Endothelial cell of umbilical vein (primary cell): ENCODE measurements at regions not wholly inside any gene's neighbourhood (a gene's known extent, or its start where the extent isn't known, plus 50 kb on each side); places are given as distances from the start of the nearest gene placed in this dataset.

Experiments
- BruUV-seq: library from RNA; stranded (reverse); fragments of 400-500 nt; replicated peaks from 2 replicates; lab custom pipeline; 2021; lab: Mats Ljungman, UMichigan
- CTCF ChIA-PET: fragments of 300-600, 350-600 bp; sonication (Branson Sonifier 250); formaldehyde crosslinking; loops from one replicate; lab custom pipeline; 2021; ENCODE audit warnings: antibody characterized with exemption, inconsistent platforms; lab: Charles Lee
- POLR2A ChIA-PET: fragments of 300-600, 350-600 bp; sonication (Branson Sonifier 250); formaldehyde crosslinking; loops from one replicate; lab custom pipeline; 2021; ENCODE audit warnings: antibody characterized with exemption, inconsistent platforms; lab: Charles Lee
- DNase-seq: peaks from one replicate; pipeline ENCODE4 v3.0.0-alpha.2; 2011; ENCODE audit warnings: low read depth, low spot score
- FAIRE-seq: peaks from 2 replicates; lab custom pipeline; 2011; peaks lifted over from hg19 to GRCh38; lab: Jason Lieb, UNC
- H2AFZ ChIP-seq: 2 replicates; pipeline ENCODE4 v1.6.0; 2012; ENCODE audit warnings: low read depth, low read length, control low read depth, inconsistent platforms
- H3K27ac ChIP-seq: 2 replicates; pipeline ENCODE4 v1.5.1; 2011; ENCODE audit warnings: low read depth, mild to moderate bottlenecking, control low read depth, low read length, moderate library complexity; ENCODE audit not compliant: insufficient read depth
- H3K27me3 ChIP-seq, 2 experiments: 2 replicates each; pipeline versions ENCODE4 v1.6.0 to v1.6.1; 2011; ENCODE audit warnings: low read length in 2 of 2, mixed read lengths in 1 of 2; ENCODE audit not compliant: control insufficient read depth in 2 of 2, insufficient read depth in 2 of 2
- H3K36me3 ChIP-seq, 2 experiments: 2 replicates in 1 of 2; 3 replicates in 1 of 2; pipeline ENCODE4 v1.5.1; 2011; ENCODE audit warnings: low read length in 2 of 2, mild to moderate bottlenecking in 1 of 2, moderate library complexity in 1 of 2; ENCODE audit not compliant: control insufficient read depth in 2 of 2, insufficient read depth in 2 of 2; ENCODE audit errors: extremely low read depth in 1 of 2
- H3K4me1 ChIP-seq: 3 replicates; pipeline ENCODE4 v1.5.1; 2011; ENCODE audit warnings: mild to moderate bottlenecking, low read length; ENCODE audit not compliant: control insufficient read depth, insufficient read depth; ENCODE audit errors: extremely low read depth
- H3K4me2 ChIP-seq: 2 replicates; pipeline ENCODE4 v1.6.1; 2011; ENCODE audit warnings: low read length, control low read depth, mixed read lengths; ENCODE audit not compliant: insufficient read depth
- H3K4me3 ChIP-seq, 3 experiments: fragments of 200-600 bp in 1 of 3; sonication (generic), shearing (Covaris generic) in 1 of 3; replicated peaks in 1 of 3; 2 replicates each; pipeline ENCODE4 v1.5.1; 2011 to 2016; ENCODE audit warnings: control low read depth in 3 of 3, low read length in 3 of 3, mild to moderate bottlenecking in 2 of 3, inconsistent platforms in 1 of 3, low read depth in 1 of 3, moderate library complexity in 1 of 3; ENCODE audit not compliant: insufficient read depth in 1 of 3
- H3K79me2 ChIP-seq: 2 replicates; pipeline ENCODE4 v1.6.0; 2012; ENCODE audit warnings: low read length, inconsistent platforms; ENCODE audit not compliant: control insufficient read depth, insufficient read depth
- H3K9ac ChIP-seq: replicated peaks from 2 replicates; pipeline ENCODE3; 2011; ENCODE audit warnings: low read length, control low read depth; ENCODE audit not compliant: insufficient read depth; ENCODE audit errors: extremely low read depth
- H3K9me1 ChIP-seq: replicated peaks from 3 replicates; pipeline ENCODE4 v1.6.0; 2011; ENCODE audit warnings: mild to moderate bottlenecking, low read length; ENCODE audit not compliant: control insufficient read depth, insufficient read depth; ENCODE audit errors: extremely low read depth
- H3K9me3 ChIP-seq: replicated peaks from 2 replicates; pipeline ENCODE4 v1.5.1; 2012; ENCODE audit warnings: low read length, inconsistent platforms; ENCODE audit not compliant: control insufficient read depth, insufficient read depth
- H4K20me1 ChIP-seq: replicated peaks from 2 replicates; pipeline ENCODE3; 2011; ENCODE audit warnings: mild to moderate bottlenecking, low read length; ENCODE audit not compliant: control insufficient read depth, insufficient read depth; ENCODE audit errors: extremely low read depth
- CTCF ChIP-seq, 2 donors: IDR thresholded peaks; 1 replicate in 1 of 2; 2 replicates in 1 of 2; pipeline ENCODE4 v1.5.1; 2011; ENCODE audit warnings: low read length in 2 of 2, mild to moderate bottlenecking in 2 of 2, moderate library complexity in 2 of 2, control low read depth in 1 of 2, inconsistent platforms in 1 of 2, low read depth in 1 of 2; ENCODE audit not compliant: insufficient read depth in 1 of 2; ENCODE audit errors: extremely low read depth in 1 of 2
- EZH2 ChIP-seq: IDR thresholded peaks from 2 replicates; pipeline ENCODE4 v1.6.1; 2012; ENCODE audit warnings: borderline replicate concordance, low read depth, mild to moderate bottlenecking, moderate library complexity, low read length, inconsistent platforms; ENCODE audit not compliant: severe bottlenecking
- FOS ChIP-seq: IDR thresholded peaks from 2 replicates; pipeline ENCODE4 v1.6.1; 2011; ENCODE audit warnings: mild to moderate bottlenecking, low read length, moderate library complexity, borderline replicate concordance; ENCODE audit not compliant: insufficient read depth
- GATA2 ChIP-seq: IDR thresholded peaks from 2 replicates; pipeline ENCODE4 v1.7.0; 2011; ENCODE audit warnings: low read depth, mild to moderate bottlenecking, moderate library complexity, mixed read lengths, low read length; ENCODE audit not compliant: insufficient read length, insufficient read depth
- JUN ChIP-seq: IDR thresholded peaks from 2 replicates; pipeline ENCODE4 v1.6.1; 2011; ENCODE audit warnings: borderline replicate concordance, low read depth; ENCODE audit not compliant: insufficient read length, insufficient read depth
- MYC ChIP-seq: IDR thresholded peaks from one replicate; pipeline ENCODE4 v1.6.1; 2011; ENCODE audit warnings: mild to moderate bottlenecking, low read depth, low read length
- POLR2A ChIP-seq: IDR thresholded peaks from 2 replicates; pipeline ENCODE4 v1.6.1; 2012; ENCODE audit warnings: low read depth, mild to moderate bottlenecking, control low read depth, low read length
- POLR2AphosphoS5 ChIP-seq: IDR thresholded peaks from 2 replicates; pipeline ENCODE4 v1.6.1; 2012; ENCODE audit warnings: low read depth, mild to moderate bottlenecking, control low read depth, low read length, moderate library complexity; ENCODE audit not compliant: insufficient read depth
- dilution Hi-C: fragments of 300-500 bp; cut with MboI; formaldehyde crosslinking; loops from one replicate; pipeline ENCODE4 v1.15.0; 2019; ENCODE audit warnings: low sequenced_read_pairs; ENCODE audit not compliant: extremely low pct_ligation_motif_present
- intact Hi-C: fragments of 100-400 bp; cut with micrococcal nuclease; formaldehyde crosslinking; loops from one replicate; pipeline ENCODE4 v1.10.0; 2022
- TF ChIP-seq, protein P1 (sequence below): IDR thresholded peaks from 2 replicates; pipeline ENCODE4 v1.6.1; 2011; ENCODE audit not compliant: insufficient read depth, insufficient read length

GRCh38 chr13:101003566-101003965 lies 329.0 kb upstream of the TMTC4 start:
- no peaks in the 10 kb centered on the region for H3K27me3 ChIP-seq
- no peak overlapping the region for H3K4me2 ChIP-seq
- TF ChIP-seq POLR2AphosphoS5 (no peak), CTCF (IDR thresholded peaks at IDR 0.05; ENCODE audit: extremely low read depth in 1 of 2, insufficient read depth in 1 of 2, low read depth in 1 of 2, low read length in 2 of 2) (no peak), JUN (no peak), FOS (no peak), MYC (no peak), GATA2 (no peak), POLR2A (no peak), EZH2 (no peak)
- TF ChIP-seq, protein P1, sequence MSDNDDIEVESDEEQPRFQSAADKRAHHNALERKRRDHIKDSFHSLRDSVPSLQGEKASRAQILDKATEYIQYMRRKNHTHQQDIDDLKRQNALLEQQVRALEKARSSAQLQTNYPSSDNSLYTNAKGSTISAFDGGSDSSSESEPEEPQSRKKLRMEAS: no peak
- BruUV-seq: no TSS peak
- intact Hi-C loops: no loop called here
- ChIA-PET POLR2A (no interaction called here), CTCF (no interaction called here)
- H3K9ac ChIP-seq: no peak overlapping the region
- no peaks in the 10 kb centered on the region for H3K9me1 ChIP-seq
- H3K4me1 ChIP-seq: no peaks in the 10 kb centered on the region
- no peaks in the 10 kb centered on the region for H4K20me1 ChIP-seq
- H3K79me2 ChIP-seq: no peaks in the 10 kb centered on the region
- no peak overlapping the region for H3K4me3 ChIP-seq
- no peaks in the 10 kb centered on the region for H3K36me3 ChIP-seq
- no peaks in the 10 kb centered on the region for H3K9me3 ChIP-seq
- no peak overlapping the region for H2AFZ ChIP-seq
- no peak overlapping the region for H3K27ac ChIP-seq
- DNase-seq: no peak
- FAIRE-seq: no peak
- dilution Hi-C loops: no loop called here
